HL-60 (cell line): ENCODE measurements at regions not wholly inside any gene's neighbourhood (a gene's known extent, or its start where the extent isn't known, plus 50 kb on each side); places are given as distances from the start of the nearest gene placed in this dataset.

ENCODE experiments used
- CTCF ChIP-seq: IDR thresholded peaks from one replicate; pipeline ENCODE4 v1.5.1; 2011; ENCODE audit warnings: low read length, control low read depth, inconsistent platforms; ENCODE audit not compliant: insufficient read depth
- REST ChIP-seq: IDR thresholded peaks from 2 replicates; pipeline ENCODE4 v1.6.1; 2012; ENCODE audit warnings: low read depth; ENCODE audit not compliant: insufficient replicate concordance

GRCh38 chr2:117571590-117572349 lies 242.7 kb upstream of the DDX18 start:
- TF ChIP-seq CTCF = no peak
- no peak for TF ChIP-seq REST
